Sigmoid colon (tissue), 6 donors: ENCODE measurements at regions not wholly inside any gene's neighbourhood (a gene's known extent, or its start where the extent isn't known, plus 50 kb on each side); places are given as distances from the start of the nearest gene placed in this dataset.
"Not testable (repeated sequence)": the region's sequence is repeated elsewhere in the genome, so short reads cannot be mapped to it uniquely, and the experiment has no call there.

Experiments
- DNase-seq: peaks from one replicate; pipeline ENCODE4 v3.0.0-alpha.2; 2019
- H3K27ac ChIP-seq, 4 donors: fragments of 200-600 bp; sonication (generic); one replicate each; pipeline ENCODE4 v1.5.1; 2016 to 2019; ENCODE audit warnings: mild to moderate bottlenecking in 1 of 4
- H3K27me3 ChIP-seq, 3 donors: fragments of 200-600 bp; sonication (generic); one replicate each; pipeline ENCODE4 v1.5.1; 2019; ENCODE audit warnings: mild to moderate bottlenecking in 1 of 3
- H3K36me3 ChIP-seq, 4 donors: fragments of 200-600 bp; sonication (generic); one replicate each; pipeline ENCODE4 v1.5.1; 2016 to 2019
- H3K4me1 ChIP-seq, 4 donors: fragments of 200-600 bp; sonication (generic); one replicate each; pipeline ENCODE4 v1.5.1; 2017 to 2019
- H3K4me3 ChIP-seq, 4 donors: fragments of 200-600 bp; sonication (generic); one replicate each; pipeline ENCODE4 v1.5.1; 2017 to 2019; ENCODE audit warnings: mild to moderate bottlenecking in 2 of 4, moderate library complexity in 1 of 4
- H3K9me3 ChIP-seq, 4 donors: fragments of 200-600 bp in 3 of 4; sonication (generic) in 3 of 4; one replicate each; pipeline versions ENCODE4 v1.5.1 to v1.6.1; 2013 to 2019
- EP300 ChIP-seq, 4 donors: sonication (generic); formaldehyde crosslinking; IDR thresholded peaks; one replicate each; pipeline ENCODE4 v1.6.1; 2017; ENCODE audit warnings: antibody characterized with exemption in 4 of 4
- POLR2A ChIP-seq, 2 donors: fragments of 450-650 bp; IDR thresholded peaks; one replicate each; pipeline ENCODE4 v1.6.1; 2016; ENCODE audit warnings: antibody characterized with exemption in 2 of 2, mild to moderate bottlenecking in 2 of 2, moderate library complexity in 2 of 2
- POLR2AphosphoS5 ChIP-seq, 4 donors: sonication (generic); formaldehyde crosslinking; IDR thresholded peaks; one replicate each; pipeline ENCODE4 v1.6.1; 2017; ENCODE audit warnings: antibody characterized with exemption in 4 of 4
- WGBS, 2 donors: extraction: QIAGEN DNeasy Blood & Tissue Kit; methylation state at CpG; one replicate each; pipeline ENCODE4 v1.1.7; 2013; 5-methylcytosine and 5-hydroxymethylcytosine counted together
- intact Hi-C: fragments of 100-400 bp; cut with DNase I; formaldehyde crosslinking; loops from one replicate; pipeline ENCODE4 v1.15.1; 2023
- TF ChIP-seq, protein P1 (sequence below), 4 experiments: fragments of 450-650 bp in 3 of 4; fragments of 200-600 bp in 1 of 4; IDR thresholded peaks; one replicate each; pipeline ENCODE4 v1.5.1; 2016 to 2019; ENCODE audit warnings: antibody characterized with exemption in 4 of 4, mild to moderate bottlenecking in 3 of 4, moderate library complexity in 2 of 4
- donor health status: healthy with polysubstance abuse.
- donor health status: healthy.

DNA sequence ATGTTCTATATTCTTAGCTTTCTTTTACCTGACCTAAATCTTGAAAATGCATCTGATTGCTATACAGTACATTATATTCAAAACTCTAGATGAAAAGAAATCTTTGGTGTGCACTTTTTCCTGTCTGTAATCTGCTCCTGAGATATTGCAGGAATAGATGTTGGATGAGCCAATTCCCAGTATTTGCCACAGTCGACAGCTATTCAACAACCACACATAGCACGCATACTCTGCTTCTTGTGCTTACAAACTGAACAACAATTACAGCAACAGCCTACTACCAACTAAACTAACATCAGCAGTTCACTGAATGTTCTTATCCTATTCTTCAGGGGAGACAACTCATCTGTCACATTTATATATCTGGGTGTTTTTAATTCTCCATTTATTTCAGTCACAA lies 573.9 kb upstream of the GRID2 start:
- TF ChIP-seq, protein P1, sequence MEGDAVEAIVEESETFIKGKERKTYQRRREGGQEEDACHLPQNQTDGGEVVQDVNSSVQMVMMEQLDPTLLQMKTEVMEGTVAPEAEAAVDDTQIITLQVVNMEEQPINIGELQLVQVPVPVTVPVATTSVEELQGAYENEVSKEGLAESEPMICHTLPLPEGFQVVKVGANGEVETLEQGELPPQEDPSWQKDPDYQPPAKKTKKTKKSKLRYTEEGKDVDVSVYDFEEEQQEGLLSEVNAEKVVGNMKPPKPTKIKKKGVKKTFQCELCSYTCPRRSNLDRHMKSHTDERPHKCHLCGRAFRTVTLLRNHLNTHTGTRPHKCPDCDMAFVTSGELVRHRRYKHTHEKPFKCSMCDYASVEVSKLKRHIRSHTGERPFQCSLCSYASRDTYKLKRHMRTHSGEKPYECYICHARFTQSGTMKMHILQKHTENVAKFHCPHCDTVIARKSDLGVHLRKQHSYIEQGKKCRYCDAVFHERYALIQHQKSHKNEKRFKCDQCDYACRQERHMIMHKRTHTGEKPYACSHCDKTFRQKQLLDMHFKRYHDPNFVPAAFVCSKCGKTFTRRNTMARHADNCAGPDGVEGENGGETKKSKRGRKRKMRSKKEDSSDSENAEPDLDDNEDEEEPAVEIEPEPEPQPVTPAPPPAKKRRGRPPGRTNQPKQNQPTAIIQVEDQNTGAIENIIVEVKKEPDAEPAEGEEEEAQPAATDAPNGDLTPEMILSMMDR (IDR thresholded peaks at IDR 0.05), result no peak
- TF ChIP-seq EP300 (IDR thresholded peaks at IDR 0.05) (no peak), POLR2AphosphoS5 (IDR thresholded peaks at IDR 0.05) (no peak), POLR2A (IDR thresholded peaks at IDR 0.05) (no peak)
- Histone ChIP-seq H3K36me3 (no peaks in the 10 kb centered on the region), H3K4me3 (no peak overlapping the region), H3K27me3 (no peaks in the 10 kb centered on the region), H3K4me1 (no peaks in the 10 kb centered on the region), H3K27ac (no peak overlapping the region), H3K9me3 (no peaks in the 10 kb centered on the region)
- no peak for DNase-seq
- WGBS, 2 donors, result 93 to 94% methylated on average over 2 of the region's 2 CpGs
- intact Hi-C loops, result no loop called here

DNA sequence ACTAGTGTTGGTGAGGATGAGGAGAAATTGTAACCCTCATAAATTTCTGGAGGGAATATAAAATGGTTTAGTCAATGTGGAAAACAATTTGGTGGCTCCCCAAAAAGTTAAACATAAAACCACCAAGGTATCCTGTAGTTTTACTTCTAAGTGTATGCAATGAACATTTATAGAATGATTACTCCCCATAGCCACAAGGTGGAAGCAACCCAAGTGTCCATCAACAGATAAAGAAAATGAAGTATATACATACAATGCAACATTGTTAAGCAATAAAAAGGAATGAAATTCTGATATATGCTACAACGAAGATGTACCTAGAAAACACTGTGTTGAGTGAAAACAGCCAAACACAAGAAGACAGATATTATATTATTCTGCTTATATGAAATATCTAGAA lies 569.1 kb upstream of the GRID2 start:
- no peak for DNase-seq
- TF ChIP-seq POLR2A (IDR thresholded peaks at IDR 0.05) (no peak), POLR2AphosphoS5 (IDR thresholded peaks at IDR 0.05) (no peak), EP300 (IDR thresholded peaks at IDR 0.05) (no peak)
- TF ChIP-seq, protein P1 (IDR thresholded peaks at IDR 0.05), result no peak
- no peaks in the 10 kb centered on the region for H3K36me3 ChIP-seq
- WGBS, 2 donors, result 9 to 31% methylated on average over 1 of the region's 1 CpG
- no peak overlapping the region for H3K27ac ChIP-seq
- H3K4me3 ChIP-seq, result no peak overlapping the region
- no peaks in the 10 kb centered on the region for H3K27me3 ChIP-seq
- H3K4me1 ChIP-seq, result no peaks in the 10 kb centered on the region
- H3K9me3 ChIP-seq, result no peaks in the 10 kb centered on the region
- intact Hi-C loops, result no loop called here

DNA sequence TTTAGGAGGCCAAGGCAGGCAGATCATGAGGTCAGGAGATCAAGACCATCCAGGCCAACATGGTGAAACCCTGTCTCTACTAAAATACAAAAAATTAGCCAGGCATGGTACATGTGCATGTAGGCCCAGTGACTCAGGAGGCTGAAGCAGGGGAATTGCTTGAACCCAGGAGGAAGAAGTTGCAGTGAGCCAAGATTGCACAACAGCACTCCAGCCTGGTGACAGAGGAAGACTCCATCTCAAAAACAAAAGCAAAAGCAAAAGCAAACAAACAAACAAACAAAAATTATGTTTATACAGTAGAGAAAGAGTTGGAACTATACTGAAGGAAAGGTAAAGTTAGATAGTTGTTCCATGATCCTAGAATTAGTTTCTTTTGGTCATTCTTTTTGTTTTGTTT lies 564.9 kb upstream of the GRID2 start:
- H3K9me3 ChIP-seq, intact Hi-C loops, H3K36me3 ChIP-seq, DNase-seq, H3K27me3 ChIP-seq, H3K4me3 ChIP-seq, H3K27ac ChIP-seq, H3K4me1 ChIP-seq: not testable (repeated sequence)

DNA sequence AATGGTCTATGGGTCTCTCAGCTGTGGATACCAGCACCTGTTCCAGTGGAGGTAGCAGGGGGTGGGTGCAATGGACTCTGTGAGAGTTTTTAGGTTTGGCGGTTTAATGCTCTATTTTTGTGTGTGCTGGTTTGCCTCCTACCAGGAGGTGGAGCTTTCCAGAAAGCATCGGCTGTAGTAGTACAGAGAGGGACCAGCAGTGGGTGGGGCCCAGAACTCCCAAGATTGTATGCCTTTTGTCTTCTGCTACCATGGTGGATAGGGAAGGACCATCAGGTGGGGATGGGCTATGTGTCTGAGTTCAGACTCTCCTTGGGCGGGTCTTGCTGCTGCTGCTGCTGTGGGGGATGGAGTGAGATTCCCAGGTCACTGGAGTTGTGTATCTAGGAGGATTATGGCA lies 557.2 kb upstream of the GRID2 start:
- Histone ChIP-seq H3K36me3 (no peaks in the 10 kb centered on the region), H3K4me1 (no peaks in the 10 kb centered on the region), H3K4me3 (no peak overlapping the region), H3K9me3 (no peaks in the 10 kb centered on the region), H3K27ac (no peak overlapping the region), H3K27me3 (no peaks in the 10 kb centered on the region)
- no peak for TF ChIP-seq POLR2AphosphoS5 (IDR thresholded peaks at IDR 0.05)
- TF ChIP-seq POLR2A (IDR thresholded peaks at IDR 0.05), result no peak
- no peak for TF ChIP-seq EP300 (IDR thresholded peaks at IDR 0.05)
- TF ChIP-seq, protein P1 (IDR thresholded peaks at IDR 0.05), result no peak
- DNase-seq, result no peak
- intact Hi-C loops, result no loop called here
- 51 to 63% methylated on average over 3 of the region's 3 CpGs for WGBS, 2 donors

DNA sequence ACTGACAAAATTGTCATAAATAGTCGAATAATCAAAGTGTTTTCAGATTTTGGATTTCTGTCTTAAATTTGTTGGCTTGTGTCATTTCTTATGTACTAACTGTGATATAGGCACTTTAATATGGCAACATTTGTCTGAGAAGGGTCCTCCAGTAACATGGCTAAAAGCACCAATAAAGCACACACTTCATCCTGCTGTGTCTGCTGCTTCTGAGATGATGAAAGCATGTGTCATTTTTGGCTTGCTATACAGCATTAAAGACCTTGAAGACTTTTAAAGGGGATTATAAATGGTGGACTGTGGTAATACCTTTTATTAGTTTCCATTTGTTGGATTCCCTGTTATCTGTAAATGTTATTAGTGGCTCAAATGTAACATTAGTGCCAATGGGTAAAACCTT lies 551.8 kb upstream of the GRID2 start:
- TF ChIP-seq POLR2A (IDR thresholded peaks at IDR 0.05), result no peak
- TF ChIP-seq POLR2AphosphoS5 (IDR thresholded peaks at IDR 0.05), result no peak
- no peak for TF ChIP-seq EP300 (IDR thresholded peaks at IDR 0.05)
- TF ChIP-seq, protein P1 (IDR thresholded peaks at IDR 0.05), result no peak
- no peak overlapping the region for H3K4me3 ChIP-seq
- WGBS, 2 donors, result 76 to 86% methylated on average over 1 of the region's 1 CpG
- no peaks in the 10 kb centered on the region for H3K4me1 ChIP-seq
- no peaks in the 10 kb centered on the region for H3K27me3 ChIP-seq
- H3K36me3 ChIP-seq, result no peaks in the 10 kb centered on the region
- no peak overlapping the region for H3K27ac ChIP-seq
- intact Hi-C loops, result no loop called here
- no peak for DNase-seq
- H3K9me3 ChIP-seq, result no peaks in the 10 kb centered on the region
